Skeletal muscle satellite cell (primary cell): ENCODE measurements at regions not wholly inside any gene's neighbourhood (a gene's known extent, or its start where the extent isn't known, plus 50 kb on each side); places are given as distances from the start of the nearest gene placed in this dataset.

Source experiments
- H3K27me3 ChIP-seq: 2 replicates; pipeline ENCODE4 v1.7.0; 2013; ENCODE audit warnings: low read length; ENCODE audit not compliant: control insufficient read depth, insufficient read depth
- H3K36me3 ChIP-seq: 2 replicates; pipeline ENCODE4 v1.7.0; 2013; ENCODE audit warnings: mild to moderate bottlenecking, control low read depth, low read length; ENCODE audit not compliant: insufficient read depth
- H3K4me1 ChIP-seq: 2 replicates; pipeline ENCODE4 v1.7.0; 2013; ENCODE audit warnings: low read length; ENCODE audit not compliant: control insufficient read depth, insufficient read depth
- H3K4me2 ChIP-seq: 2 replicates; pipeline ENCODE4 v1.7.0; 2013; ENCODE audit warnings: mild to moderate bottlenecking, low read length
- H3K4me3 ChIP-seq: 2 replicates; pipeline ENCODE4 v1.7.0; 2013; ENCODE audit warnings: low read length
- H3K9ac ChIP-seq: 2 replicates; pipeline ENCODE4 v1.7.0; 2013; ENCODE audit warnings: mild to moderate bottlenecking, low read depth, low read length, moderate library complexity
- H3K9me3 ChIP-seq: replicated peaks from 2 replicates; pipeline ENCODE4 v1.7.0; 2013; ENCODE audit warnings: mild to moderate bottlenecking, control low read depth, low read length

- Histone ChIP-seq H3K27me3 (peaks cover 23% of the 10 kb centered on the region), H3K9me3 (no peaks in the 10 kb centered on the region), H3K4me2 (peak overlapping the region; percentile 98), H3K4me3 (peak overlapping the region; percentile 77), H3K36me3 (no peaks in the 10 kb centered on the region), H3K9ac (peak overlapping the region; percentile 76), H3K4me1 (peaks cover 15% of the 10 kb centered on the region)
These were observed 248.6 kb upstream of the ANKRD55 start for GRCh38 chr5:56481428-56482357.

GRCh38 chr5:56480705-56481427 is 247.7 kb upstream of the ANKRD55 start:
- Histone ChIP-seq H3K9me3 (no peaks in the 10 kb centered on the region), H3K9ac (peak overlapping the region; percentile 76), H3K4me2 (peak overlapping the region; percentile 98), H3K27me3 (peaks cover 18% of the 10 kb centered on the region), H3K4me3 (peak overlapping the region; percentile 77), H3K36me3 (no peaks in the 10 kb centered on the region), H3K4me1 (peaks cover 15% of the 10 kb centered on the region)

- Histone ChIP-seq H3K4me1 (peaks cover 15% of the 10 kb centered on the region), H3K36me3 (no peaks in the 10 kb centered on the region), H3K4me3 (peak overlapping the region; percentile 77), H3K4me2 (peak overlapping the region; percentile 98), H3K9ac (peak overlapping the region; percentile 76), H3K9me3 (no peaks in the 10 kb centered on the region), H3K27me3 (peaks cover 15% of the 10 kb centered on the region)
These were observed 247.1 kb upstream of the ANKRD55 start for GRCh38 chr5:56480078-56480704.

GRCh38 chr5:56479696-56480077 is 246.6 kb upstream of the ANKRD55 start:
- no peak overlapping the region for H3K4me3 ChIP-seq
- no peaks in the 10 kb centered on the region for H3K36me3 ChIP-seq
- H3K9me3 ChIP-seq: no peaks in the 10 kb centered on the region
- peaks cover 15% of the 10 kb centered on the region for H3K4me1 ChIP-seq
- H3K4me2 ChIP-seq: peak overlapping the region; percentile 98
- peaks cover 15% of the 10 kb centered on the region for H3K27me3 ChIP-seq
- no peak overlapping the region for H3K9ac ChIP-seq

GRCh38 chr5:56479126-56479525 is 246.0 kb upstream of the ANKRD55 start:
- peaks cover 15% of the 10 kb centered on the region for H3K4me1 ChIP-seq
- H3K4me3 ChIP-seq: no peak overlapping the region
- no peaks in the 10 kb centered on the region for H3K9me3 ChIP-seq
- H3K9ac ChIP-seq: no peak overlapping the region
- no peaks in the 10 kb centered on the region for H3K36me3 ChIP-seq
- H3K27me3 ChIP-seq: peaks cover 13% of the 10 kb centered on the region
- H3K4me2 ChIP-seq: no peak overlapping the region

GRCh38 chr5:56478062-56478461 is 244.9 kb upstream of the ANKRD55 start:
- Histone ChIP-seq H3K4me2 (no peak overlapping the region), H3K4me3 (no peak overlapping the region), H3K27me3 (peaks cover 10% of the 10 kb centered on the region), H3K36me3 (no peaks in the 10 kb centered on the region), H3K9me3 (no peaks in the 10 kb centered on the region), H3K4me1 (peaks cover 15% of the 10 kb centered on the region), H3K9ac (no peak overlapping the region)

- Histone ChIP-seq H3K27me3 (peaks cover 7% of the 10 kb centered on the region), H3K9me3 (no peaks in the 10 kb centered on the region), H3K4me1 (peaks cover 10% of the 10 kb centered on the region), H3K4me3 (no peak overlapping the region), H3K4me2 (no peak overlapping the region), H3K9ac (no peak overlapping the region), H3K36me3 (no peaks in the 10 kb centered on the region)
These were observed 243.3 kb upstream of the ANKRD55 start for GRCh38 chr5:56476487-56476856.

- no peaks in the 10 kb centered on the region for H3K9me3 ChIP-seq
- peaks cover 9% of the 10 kb centered on the region for H3K4me1 ChIP-seq
- H3K36me3 ChIP-seq: no peaks in the 10 kb centered on the region
- H3K9ac ChIP-seq: no peak overlapping the region
- H3K27me3 ChIP-seq: peaks cover 6% of the 10 kb centered on the region
- no peak overlapping the region for H3K4me3 ChIP-seq
- no peak overlapping the region for H3K4me2 ChIP-seq
These were observed 242.8 kb upstream of the ANKRD55 start for GRCh38 chr5:56475689-56476486.

- Histone ChIP-seq H3K4me2 (no peak overlapping the region), H3K4me1 (no peaks in the 10 kb centered on the region), H3K9me3 (no peaks in the 10 kb centered on the region), H3K9ac (no peak overlapping the region), H3K36me3 (no peaks in the 10 kb centered on the region), H3K27me3 (peaks cover 19% of the 10 kb centered on the region), H3K4me3 (no peak overlapping the region)
These were observed 238.6 kb upstream of the ANKRD55 start for GRCh38 chr5:56471707-56472106.

- Histone ChIP-seq H3K4me1 (no peaks in the 10 kb centered on the region), H3K4me2 (no peak overlapping the region), H3K27me3 (peaks cover 21% of the 10 kb centered on the region), H3K9ac (no peak overlapping the region), H3K9me3 (no peaks in the 10 kb centered on the region), H3K36me3 (no peaks in the 10 kb centered on the region), H3K4me3 (no peak overlapping the region)
These were observed 236.9 kb upstream of the ANKRD55 start for GRCh38 chr5:56470007-56470406.

- Histone ChIP-seq H3K36me3 (no peaks in the 10 kb centered on the region), H3K4me2 (no peak overlapping the region), H3K27me3 (peaks cover 21% of the 10 kb centered on the region), H3K9ac (no peak overlapping the region), H3K4me3 (no peak overlapping the region), H3K9me3 (no peaks in the 10 kb centered on the region), H3K4me1 (no peaks in the 10 kb centered on the region)
These were observed 235.1 kb upstream of the ANKRD55 start for GRCh38 chr5:56468277-56468676.
